ENCODE measurements at regions not wholly inside any gene's neighbourhood (a gene's known extent, or its start where the extent isn't known, plus 50 kb on each side); places are given as distances from the start of the nearest gene placed in this dataset.
"Not testable (repeated sequence)": the region's sequence is repeated elsewhere in the genome, so short reads cannot be mapped to it uniquely, and the experiment has no call there.

DNA sequence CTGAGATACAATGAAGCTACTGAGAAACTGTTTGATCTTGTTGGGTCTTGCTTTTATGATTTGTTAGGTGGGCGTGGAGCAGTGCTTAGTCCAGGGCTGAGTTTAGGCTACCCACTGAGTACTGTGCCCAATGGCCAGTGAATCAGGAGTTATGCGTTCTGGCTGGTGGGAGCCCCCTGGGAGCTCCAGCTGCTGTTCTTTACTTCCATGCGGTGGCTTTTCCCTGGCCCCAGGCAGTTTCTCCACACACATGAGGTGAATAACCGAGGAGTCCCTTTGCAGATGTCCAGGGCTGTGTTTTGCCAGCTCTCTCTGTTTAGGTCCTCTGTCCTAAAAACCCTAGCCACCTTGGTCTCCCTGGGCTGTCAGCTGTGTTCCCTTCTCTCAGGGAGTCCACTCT, 106.5 kb downstream of the KLF13 start:
- no peak overlapping the region for H3K9ac ChIP-seq (ENCODE audit: low read length)
- H3K4me1 ChIP-seq (ENCODE audit: control insufficient read depth, insufficient read depth, low read length) = peaks cover 24% of the 10 kb centered on the region
- H3K4me3 ChIP-seq (ENCODE audit: low read length) = no peak overlapping the region
- H3K9me3 ChIP-seq (ENCODE audit: control insufficient read depth, low read length) = no peaks in the 10 kb centered on the region
- H3K36me3 ChIP-seq (ENCODE audit: control insufficient read depth, insufficient read depth, low read length) = no peaks in the 10 kb centered on the region
- no peaks in the 10 kb centered on the region for H3K27me3 ChIP-seq (ENCODE audit: control insufficient read depth, insufficient read depth, low read length)

GRCh38 chr15:31433574-31433973, 106.9 kb downstream of the KLF13 start:
- Histone ChIP-seq H3K9ac (ENCODE audit: low read length) (no peak overlapping the region), H3K9me3 (ENCODE audit: control insufficient read depth, low read length) (no peaks in the 10 kb centered on the region), H3K4me1 (ENCODE audit: control insufficient read depth, insufficient read depth, low read length) (peaks cover 24% of the 10 kb centered on the region), H3K27me3 (ENCODE audit: control insufficient read depth, insufficient read depth, low read length) (no peaks in the 10 kb centered on the region), H3K4me3 (ENCODE audit: low read length) (no peak overlapping the region), H3K36me3 (ENCODE audit: control insufficient read depth, insufficient read depth, low read length) (no peaks in the 10 kb centered on the region)

GRCh38 chr15:31434275-31434587, 107.6 kb downstream of the KLF13 start:
- H3K9me3 ChIP-seq (ENCODE audit: control insufficient read depth, low read length) = no peaks in the 10 kb centered on the region
- H3K4me3 ChIP-seq (ENCODE audit: low read length) = no peak overlapping the region
- no peaks in the 10 kb centered on the region for H3K27me3 ChIP-seq (ENCODE audit: control insufficient read depth, insufficient read depth, low read length)
- no peak overlapping the region for H3K9ac ChIP-seq (ENCODE audit: low read length)
- no peaks in the 10 kb centered on the region for H3K36me3 ChIP-seq (ENCODE audit: control insufficient read depth, insufficient read depth, low read length)
- H3K4me1 ChIP-seq (ENCODE audit: control insufficient read depth, insufficient read depth, low read length) = peaks cover 24% of the 10 kb centered on the region

GRCh38 chr15:31434588-31435260, 108.1 kb downstream of the KLF13 start:
- Histone ChIP-seq H3K9ac (ENCODE audit: low read length) (peak overlapping the region; percentile 46), H3K4me3 (ENCODE audit: low read length) (no peak overlapping the region), H3K36me3 (ENCODE audit: control insufficient read depth, insufficient read depth, low read length) (no peaks in the 10 kb centered on the region), H3K27me3 (ENCODE audit: control insufficient read depth, insufficient read depth, low read length) (no peaks in the 10 kb centered on the region), H3K4me1 (ENCODE audit: control insufficient read depth, insufficient read depth, low read length) (peaks cover 24% of the 10 kb centered on the region), H3K9me3 (ENCODE audit: control insufficient read depth, low read length) (no peaks in the 10 kb centered on the region)

- H3K36me3 ChIP-seq (ENCODE audit: control insufficient read depth, insufficient read depth, low read length) = no peaks in the 10 kb centered on the region
- no peak overlapping the region for H3K4me3 ChIP-seq (ENCODE audit: low read length)
- peak overlapping the region; percentile 46 for H3K9ac ChIP-seq (ENCODE audit: low read length)
- no peaks in the 10 kb centered on the region for H3K9me3 ChIP-seq (ENCODE audit: control insufficient read depth, low read length)
- H3K4me1 ChIP-seq (ENCODE audit: control insufficient read depth, insufficient read depth, low read length) = peaks cover 25% of the 10 kb centered on the region
- no peaks in the 10 kb centered on the region for H3K27me3 ChIP-seq (ENCODE audit: control insufficient read depth, insufficient read depth, low read length)
Measured at GRCh38 chr15:31435261-31435911, 108.8 kb downstream of the KLF13 start.

DNA sequence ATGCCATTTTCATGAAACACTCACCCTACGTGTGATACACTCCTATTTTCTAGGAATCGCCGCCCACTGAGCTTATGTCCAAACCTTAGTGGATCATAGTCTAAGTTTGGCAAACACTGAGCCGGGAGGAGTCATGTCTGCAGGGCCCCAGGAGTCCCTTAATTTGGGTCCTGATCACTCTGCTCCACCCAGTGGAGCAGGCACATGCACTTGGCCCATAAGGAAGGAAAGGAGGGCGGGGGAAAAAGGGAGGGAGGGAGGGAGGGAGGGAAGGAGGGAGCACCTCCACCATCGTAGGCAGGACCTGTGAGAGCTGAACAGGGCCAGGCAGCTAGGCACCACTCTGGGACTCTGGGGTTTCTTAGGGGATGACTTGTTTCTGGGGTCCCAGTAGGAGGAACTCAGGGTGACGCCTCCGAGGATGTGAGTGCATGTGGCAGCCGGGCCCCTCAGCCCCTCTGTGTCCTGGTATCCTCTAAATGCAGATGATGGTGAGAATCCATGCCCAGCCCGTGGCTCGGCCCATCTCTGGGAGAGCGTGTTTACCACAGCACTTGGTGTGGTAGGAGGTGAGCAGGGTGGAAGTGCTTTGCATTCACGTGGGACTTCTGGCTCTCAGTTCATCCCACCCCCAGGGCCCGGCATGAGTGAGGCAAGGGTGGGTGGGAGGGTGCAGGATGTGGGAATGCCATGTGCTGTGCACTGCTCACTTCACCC, 109.4 kb downstream of the KLF13 start:
- Histone ChIP-seq H3K9me3 (ENCODE audit: control insufficient read depth, low read length) (no peaks in the 10 kb centered on the region), H3K27me3 (ENCODE audit: control insufficient read depth, insufficient read depth, low read length) (no peaks in the 10 kb centered on the region), H3K9ac (ENCODE audit: low read length) (peak overlapping the region; percentile 46), H3K36me3 (ENCODE audit: control insufficient read depth, insufficient read depth, low read length) (no peaks in the 10 kb centered on the region), H3K4me3 (ENCODE audit: low read length) (no peak overlapping the region), H3K4me1 (ENCODE audit: control insufficient read depth, insufficient read depth, low read length) (peaks cover 28% of the 10 kb centered on the region)

DNA sequence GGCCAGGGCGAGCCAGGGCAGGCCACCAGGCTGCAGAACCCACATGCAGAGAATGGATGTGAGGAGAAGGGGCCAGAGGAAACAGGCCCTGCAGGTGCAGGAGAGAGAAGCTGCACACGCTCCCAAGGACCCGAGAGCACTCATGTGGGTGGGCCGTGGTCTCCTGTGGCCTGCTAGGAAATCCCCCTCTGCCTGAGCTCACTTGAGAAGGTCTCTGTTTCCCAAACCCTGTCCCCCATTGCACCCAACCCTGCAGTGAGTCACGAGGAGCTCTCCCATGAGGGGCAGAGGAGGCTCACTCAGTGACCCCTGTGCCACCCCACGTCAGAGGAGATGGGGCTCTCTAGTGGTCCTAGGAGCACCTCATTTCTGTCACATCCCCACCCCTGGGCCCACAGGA, 111.1 kb downstream of the KLF13 start:
- H3K9ac ChIP-seq (ENCODE audit: low read length) = no peak overlapping the region
- no peaks in the 10 kb centered on the region for H3K36me3 ChIP-seq (ENCODE audit: control insufficient read depth, insufficient read depth, low read length)
- peaks cover 38% of the 10 kb centered on the region for H3K4me1 ChIP-seq (ENCODE audit: control insufficient read depth, insufficient read depth, low read length)
- H3K27me3 ChIP-seq (ENCODE audit: control insufficient read depth, insufficient read depth, low read length) = no peaks in the 10 kb centered on the region
- H3K4me3 ChIP-seq (ENCODE audit: low read length) = no peak overlapping the region
- no peaks in the 10 kb centered on the region for H3K9me3 ChIP-seq (ENCODE audit: control insufficient read depth, low read length)

GRCh38 chr15:31438601-31439265, 112.1 kb downstream of the KLF13 start:
- Histone ChIP-seq H3K4me1 (ENCODE audit: control insufficient read depth, insufficient read depth, low read length) (peaks cover 38% of the 10 kb centered on the region), H3K4me3 (ENCODE audit: low read length) (no peak overlapping the region), H3K9me3 (ENCODE audit: control insufficient read depth, low read length) (no peaks in the 10 kb centered on the region), H3K9ac (ENCODE audit: low read length) (no peak overlapping the region), H3K36me3 (ENCODE audit: control insufficient read depth, insufficient read depth, low read length) (no peaks in the 10 kb centered on the region), H3K27me3 (ENCODE audit: control insufficient read depth, insufficient read depth, low read length) (no peaks in the 10 kb centered on the region)

DNA sequence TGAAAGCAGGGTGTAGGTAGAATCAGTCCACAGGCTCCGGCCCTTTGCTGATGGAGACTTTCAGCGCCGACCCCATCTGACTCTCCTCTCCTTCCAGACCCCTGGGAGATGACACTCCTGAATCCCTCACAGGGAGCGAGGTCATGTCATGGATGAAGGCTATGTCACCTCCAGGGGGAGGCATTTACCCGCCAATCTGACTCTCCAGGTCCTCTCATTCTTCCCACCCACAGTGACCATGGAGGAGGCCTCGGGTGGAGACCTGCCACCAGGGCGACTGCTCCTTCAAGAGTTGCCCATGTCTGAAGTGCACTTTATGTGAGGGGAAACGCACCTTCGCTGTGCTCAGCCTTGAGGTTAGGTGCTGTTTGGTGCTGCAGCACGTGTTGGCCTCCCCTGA, 112.7 kb downstream of the KLF13 start:
- Histone ChIP-seq H3K4me3 (ENCODE audit: low read length) (no peak overlapping the region), H3K36me3 (ENCODE audit: control insufficient read depth, insufficient read depth, low read length) (no peaks in the 10 kb centered on the region), H3K9me3 (ENCODE audit: control insufficient read depth, low read length) (no peaks in the 10 kb centered on the region), H3K4me1 (ENCODE audit: control insufficient read depth, insufficient read depth, low read length) (peaks cover 37% of the 10 kb centered on the region), H3K27me3 (ENCODE audit: control insufficient read depth, insufficient read depth, low read length) (no peaks in the 10 kb centered on the region), H3K9ac (ENCODE audit: low read length) (no peak overlapping the region)

GRCh38 chr15:31440216-31440615, 113.6 kb downstream of the KLF13 start:
- H3K36me3 ChIP-seq (ENCODE audit: control insufficient read depth, insufficient read depth, low read length); H3K4me3 ChIP-seq (ENCODE audit: low read length); H3K27me3 ChIP-seq (ENCODE audit: control insufficient read depth, insufficient read depth, low read length); H3K9me3 ChIP-seq (ENCODE audit: control insufficient read depth, low read length): not testable (repeated sequence)
- Histone ChIP-seq H3K9ac (ENCODE audit: low read length) (peak overlapping the region; percentile 54), H3K4me1 (ENCODE audit: control insufficient read depth, insufficient read depth, low read length) (peaks cover 28% of the 10 kb centered on the region)

DNA sequence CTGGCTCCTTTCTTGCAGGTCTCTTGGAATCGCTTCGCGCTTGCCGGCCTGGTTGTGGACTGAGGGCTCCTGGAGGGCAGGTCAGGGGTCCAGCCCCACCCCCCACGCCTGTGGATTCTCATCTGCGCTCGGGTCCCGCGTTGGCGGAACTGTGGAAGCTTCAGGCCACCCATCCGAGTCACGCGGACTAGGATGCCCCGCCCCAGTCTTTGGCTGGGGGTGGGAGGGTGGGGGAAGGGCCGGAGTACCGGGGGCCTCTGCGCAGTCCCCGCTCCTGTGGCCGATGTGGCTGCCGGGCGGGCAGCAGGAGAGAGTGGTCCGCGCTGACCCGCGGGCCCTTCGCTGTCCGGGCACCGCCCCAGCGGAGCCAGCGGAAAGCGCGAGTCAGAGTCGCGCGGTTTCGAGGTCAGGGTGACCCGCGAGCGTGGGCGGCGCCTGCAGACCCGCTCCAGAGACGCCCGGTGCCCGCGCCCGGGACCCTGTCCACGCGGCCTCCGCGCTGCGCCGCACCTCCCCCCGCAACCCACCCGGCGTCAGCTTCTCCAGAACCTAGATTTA, 114.2 kb downstream of the KLF13 start:
- Histone ChIP-seq H3K4me1 (ENCODE audit: control insufficient read depth, insufficient read depth, low read length) (peaks cover 22% of the 10 kb centered on the region), H3K9ac (ENCODE audit: low read length) (peak overlapping the region; percentile 66), H3K9me3 (ENCODE audit: control insufficient read depth, low read length) (no peaks in the 10 kb centered on the region), H3K27me3 (ENCODE audit: control insufficient read depth, insufficient read depth, low read length) (no peaks in the 10 kb centered on the region), H3K4me3 (ENCODE audit: low read length) (no peak overlapping the region), H3K36me3 (ENCODE audit: control insufficient read depth, insufficient read depth, low read length) (no peaks in the 10 kb centered on the region)

GRCh38 chr15:31442226-31442625, 115.6 kb downstream of the KLF13 start:
- Histone ChIP-seq H3K4me3 (ENCODE audit: low read length) (no peak overlapping the region), H3K4me1 (ENCODE audit: control insufficient read depth, insufficient read depth, low read length) (peaks cover 18% of the 10 kb centered on the region), H3K9ac (ENCODE audit: low read length) (no peak overlapping the region), H3K36me3 (ENCODE audit: control insufficient read depth, insufficient read depth, low read length) (no peaks in the 10 kb centered on the region), H3K27me3 (ENCODE audit: control insufficient read depth, insufficient read depth, low read length) (no peaks in the 10 kb centered on the region), H3K9me3 (ENCODE audit: control insufficient read depth, low read length) (no peaks in the 10 kb centered on the region)

Measured in mucosa of stomach (tissue), 1 donor.